HEK293 (cell line): ENCODE measurements at regions not wholly inside any gene's neighbourhood (a gene's known extent, or its start where the extent isn't known, plus 50 kb on each side); places are given as distances from the start of the nearest gene placed in this dataset.

Experiments used
- CTCF ChIP-seq: fragments of 450-650 bp; formaldehyde crosslinking; IDR thresholded peaks from 2 replicates; pipeline ENCODE4 v1.5.1; 2016; ENCODE audit warnings: missing biosample characterization, missing genetic modification characterization
- PRDM4 ChIP-seq: fragments of 450-650 bp; formaldehyde crosslinking; IDR thresholded peaks from 2 replicates; pipeline ENCODE4 v1.5.1; 2017; ENCODE audit warnings: missing biosample characterization, missing genetic modification characterization
- REST ChIP-seq: fragments of 450-650 bp; formaldehyde crosslinking; IDR thresholded peaks from 2 replicates; pipeline ENCODE4 v1.5.1; 2016; ENCODE audit warnings: missing biosample characterization, missing genetic modification characterization
- ZBTB26 ChIP-seq: fragments of 450-650 bp; formaldehyde crosslinking; optimal IDR thresholded peaks from 2 replicates; pipeline ENCODE3; 2016; ENCODE audit warnings: missing biosample characterization, mild to moderate bottlenecking, missing genetic modification characterization
- ZBTB44 ChIP-seq: fragments of 450-650 bp; IDR thresholded peaks from 2 replicates; pipeline ENCODE4 v1.5.1; 2018; ENCODE audit warnings: missing biosample characterization, mild to moderate bottlenecking, missing genetic modification characterization
- ZBTB8A ChIP-seq: fragments of 450-650 bp; formaldehyde crosslinking; IDR thresholded peaks from 2 replicates; pipeline ENCODE4 v1.5.1; 2016; ENCODE audit warnings: missing biosample characterization, missing genetic modification characterization
- ZNF416 ChIP-seq: fragments of 450-650 bp; formaldehyde crosslinking; IDR thresholded peaks from 2 replicates; pipeline ENCODE4 v1.5.1; 2016; ENCODE audit warnings: missing biosample characterization, missing genetic modification characterization
- ZNF561 ChIP-seq: fragments of 450-650 bp; IDR thresholded peaks from 2 replicates; pipeline ENCODE4 v1.5.1; 2018; ENCODE audit warnings: missing biosample characterization, missing genetic modification characterization, borderline replicate concordance
- ZNF704 ChIP-seq: fragments of 450-650 bp; formaldehyde crosslinking; IDR thresholded peaks from 2 replicates; pipeline ENCODE4 v1.5.1; 2016; ENCODE audit warnings: missing biosample characterization, missing genetic modification characterization

- no peak for TF ChIP-seq ZNF416 (tag by site-specific recombination)
- TF ChIP-seq ZBTB8A (tag by site-specific recombination), result no peak
- no peak for TF ChIP-seq ZBTB26 (tag by site-specific recombination)
- no peak for TF ChIP-seq REST (tag by site-specific recombination)
- no peak for TF ChIP-seq CTCF (tag by site-specific recombination)
- no peak for TF ChIP-seq ZNF704 (tag by site-specific recombination)
- TF ChIP-seq ZBTB44 (tag by site-specific recombination), result no peak
- no peak for TF ChIP-seq ZNF561
- TF ChIP-seq PRDM4 (tag by site-specific recombination), result no peak
Observed at GRCh38 chr6:131408811-131409210, 164.2 kb upstream of the ARG1 start.
